ENCODE measurements at regions not wholly inside any gene's neighbourhood (a gene's known extent, or its start where the extent isn't known, plus 50 kb on each side); places are given as distances from the start of the nearest gene placed in this dataset.

DNA sequence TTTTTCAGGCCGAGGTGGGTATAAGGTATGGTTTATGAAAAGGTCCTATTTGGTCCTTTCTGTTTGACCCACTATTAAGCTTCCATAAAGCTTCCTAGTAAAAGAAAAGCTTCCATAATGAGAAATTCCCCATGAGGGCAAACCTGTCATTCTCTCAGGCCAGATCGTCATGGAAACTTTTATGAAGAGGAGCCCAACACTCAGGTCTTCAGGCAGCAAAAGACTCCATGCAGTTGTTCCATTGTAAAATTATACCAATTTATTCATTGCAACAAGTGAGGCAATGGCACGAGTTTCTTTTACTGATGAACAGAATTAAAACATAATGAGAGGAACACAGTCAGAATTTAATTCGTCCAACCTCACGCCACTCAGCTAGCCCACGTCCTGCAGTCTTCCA is 188.6 kb downstream of the MTERF1 start:
- TF ChIP-seq, protein P1, sequence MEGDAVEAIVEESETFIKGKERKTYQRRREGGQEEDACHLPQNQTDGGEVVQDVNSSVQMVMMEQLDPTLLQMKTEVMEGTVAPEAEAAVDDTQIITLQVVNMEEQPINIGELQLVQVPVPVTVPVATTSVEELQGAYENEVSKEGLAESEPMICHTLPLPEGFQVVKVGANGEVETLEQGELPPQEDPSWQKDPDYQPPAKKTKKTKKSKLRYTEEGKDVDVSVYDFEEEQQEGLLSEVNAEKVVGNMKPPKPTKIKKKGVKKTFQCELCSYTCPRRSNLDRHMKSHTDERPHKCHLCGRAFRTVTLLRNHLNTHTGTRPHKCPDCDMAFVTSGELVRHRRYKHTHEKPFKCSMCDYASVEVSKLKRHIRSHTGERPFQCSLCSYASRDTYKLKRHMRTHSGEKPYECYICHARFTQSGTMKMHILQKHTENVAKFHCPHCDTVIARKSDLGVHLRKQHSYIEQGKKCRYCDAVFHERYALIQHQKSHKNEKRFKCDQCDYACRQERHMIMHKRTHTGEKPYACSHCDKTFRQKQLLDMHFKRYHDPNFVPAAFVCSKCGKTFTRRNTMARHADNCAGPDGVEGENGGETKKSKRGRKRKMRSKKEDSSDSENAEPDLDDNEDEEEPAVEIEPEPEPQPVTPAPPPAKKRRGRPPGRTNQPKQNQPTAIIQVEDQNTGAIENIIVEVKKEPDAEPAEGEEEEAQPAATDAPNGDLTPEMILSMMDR (IDR thresholded peaks at IDR 0.05) = no peak
- TF ChIP-seq EZH2 (IDR thresholded peaks at IDR 0.05; ENCODE audit: borderline replicate concordance, insufficient read depth, low read depth, low read length, poor library complexity, severe bottlenecking) = no peak
